HG03095 (cell line): ENCODE measurements at regions not wholly inside any gene's neighbourhood (a gene's known extent, or its start where the extent isn't known, plus 50 kb on each side); places are given as distances from the start of the nearest gene placed in this dataset.

Experiments used
- ATAC-seq: cut with Tn5 transposase; IDR thresholded peaks from one replicate; pipeline ENCODE4 v1.9.1; 2021; ENCODE audit warnings: moderate library complexity; ENCODE audit not compliant: unreplicated experiment

- no peak for ATAC-seq
Measured at GRCh38 chr6:165917576-165917975, 250.1 kb downstream of the TBXT start.

DNA sequence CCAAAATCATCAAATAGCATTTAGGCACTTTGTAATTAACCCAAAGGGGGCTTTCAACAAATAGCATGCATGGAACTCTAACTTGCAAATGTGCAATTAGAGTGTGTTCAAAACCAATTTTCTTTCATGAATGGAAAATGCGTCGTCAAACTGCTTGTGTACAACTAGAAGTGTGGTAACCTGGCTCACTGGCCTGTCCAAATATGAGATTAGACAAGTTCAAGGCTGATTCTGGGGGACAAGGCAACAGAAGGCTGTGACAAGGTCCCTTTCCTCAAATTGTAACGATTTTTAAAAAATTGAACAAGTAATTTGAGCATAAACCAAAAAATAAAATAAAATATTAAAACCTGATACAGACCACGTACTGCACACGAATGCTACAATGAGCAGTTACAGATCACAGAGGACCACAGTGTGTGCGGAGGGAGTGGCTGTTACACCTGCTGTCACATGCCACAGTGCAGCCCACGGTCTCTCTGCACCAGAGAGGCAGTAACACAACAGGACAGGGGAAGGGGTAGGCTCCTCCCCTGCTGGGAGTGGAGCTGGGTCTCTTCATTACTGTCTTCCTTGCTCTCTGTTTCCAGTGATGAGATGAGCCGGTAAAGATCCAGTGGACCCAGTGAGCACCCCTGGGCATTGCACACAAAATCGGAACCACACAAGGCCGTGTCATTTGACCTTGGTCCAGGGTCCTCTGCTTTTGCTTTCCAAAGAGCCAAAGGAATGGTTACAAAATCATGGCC, 252.2 kb upstream of the PDE10A start:
- ATAC-seq: no peak

DNA sequence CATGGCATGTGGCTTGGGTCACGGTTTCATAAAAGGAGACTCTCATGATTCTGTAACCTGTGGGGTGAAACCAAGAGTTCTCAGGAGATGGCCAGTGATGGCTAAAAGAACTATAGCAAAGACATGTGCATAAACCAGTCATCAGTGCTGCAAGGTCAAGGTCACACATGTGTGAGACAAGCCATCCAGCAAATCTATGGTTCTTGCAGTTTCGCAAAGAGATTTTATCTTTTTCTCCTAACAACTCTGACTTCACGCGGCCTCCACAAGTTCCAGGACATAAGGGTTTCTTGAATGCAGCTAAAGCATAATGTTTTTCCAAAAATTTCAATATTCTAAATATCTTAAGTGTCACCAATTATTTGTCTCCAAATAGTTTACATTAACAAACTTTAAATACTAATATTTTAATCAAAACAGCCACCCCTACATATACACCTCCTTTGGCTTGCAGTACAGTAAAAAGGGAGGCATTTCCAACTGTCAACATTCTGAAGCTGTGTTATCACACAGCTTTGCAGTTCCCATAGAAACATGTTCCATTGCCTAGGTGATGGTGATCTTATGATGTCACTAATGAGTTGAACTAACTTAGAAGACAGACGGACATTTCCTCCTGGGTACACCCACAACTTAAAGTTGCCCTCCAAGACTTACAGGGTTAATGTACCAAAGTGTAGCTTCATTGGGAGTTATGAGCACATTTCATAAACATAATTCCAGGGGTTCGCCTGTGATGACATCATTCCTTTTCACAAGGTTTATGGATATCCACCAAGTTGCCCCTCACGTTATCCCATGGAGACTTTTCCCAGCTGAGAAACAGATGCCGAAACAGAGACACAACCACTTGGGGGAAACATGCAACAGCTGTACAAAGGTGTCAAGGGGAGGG, 250.9 kb upstream of the PDE10A start:
- ATAC-seq: no peak

DNA sequence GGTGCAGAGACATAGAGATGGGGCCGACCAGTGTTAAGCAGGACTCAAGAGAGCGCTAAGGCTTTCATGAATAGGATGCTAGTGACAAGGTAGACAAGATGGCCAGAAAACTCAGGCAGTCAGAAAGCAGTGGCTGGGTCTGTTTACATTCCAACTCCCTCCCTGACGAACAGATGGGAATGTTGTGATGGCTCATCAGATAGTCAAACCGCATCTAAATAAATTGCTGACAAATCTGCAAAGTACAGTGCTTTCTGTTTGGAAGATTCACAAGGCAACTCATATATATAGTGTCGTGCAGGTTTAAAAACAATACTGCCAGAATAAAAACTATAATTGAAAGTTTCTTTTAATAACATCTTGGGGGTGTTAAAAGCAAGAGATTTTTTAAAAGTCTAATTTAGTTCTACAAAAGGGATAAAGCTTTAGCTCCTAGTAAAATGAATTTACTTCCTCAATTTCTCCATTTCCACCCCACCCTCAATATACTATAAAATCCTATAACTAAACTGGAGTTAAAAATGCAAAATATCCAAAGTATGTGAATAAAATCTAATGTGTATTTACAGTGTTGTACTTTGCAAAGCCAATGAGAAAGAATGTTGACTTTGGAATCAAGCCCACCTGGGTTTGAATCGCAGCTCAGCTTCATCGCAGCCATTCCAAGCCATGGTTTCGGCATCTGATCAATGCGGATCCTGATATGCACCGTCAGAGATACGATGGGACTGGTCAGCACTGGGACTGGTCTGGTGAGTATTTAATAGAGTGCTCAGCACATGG, 247.3 kb upstream of the PDE10A start:
- ATAC-seq: no peak

DNA sequence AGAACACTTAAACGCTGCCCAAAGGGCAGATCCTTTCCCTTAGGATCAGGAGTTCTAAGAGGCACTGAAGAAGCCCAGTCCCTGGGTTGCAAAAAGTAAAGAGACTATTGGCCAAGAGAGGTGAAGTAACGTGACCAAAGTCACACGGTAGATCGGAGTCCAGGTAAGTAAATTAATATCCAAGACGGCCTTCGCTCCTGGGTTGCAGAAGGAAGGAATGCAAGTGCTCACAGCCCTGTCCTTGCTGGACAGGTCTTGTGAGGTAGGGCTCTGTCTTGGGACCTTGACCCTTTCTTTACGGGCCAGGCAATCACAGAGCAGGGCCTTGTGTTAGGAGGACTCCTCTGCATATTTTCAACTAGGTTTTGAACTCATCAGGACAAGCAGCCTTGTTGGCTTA, 243.7 kb upstream of the PDE10A start:
- no peak for ATAC-seq

- ATAC-seq: no peak
Measured at GRCh38 chr6:165905744-165906143, 242.7 kb upstream of the PDE10A start.

- ATAC-seq: no peak
Measured at GRCh38 chr6:165900970-165901369, 237.9 kb upstream of the PDE10A start.

- no peak for ATAC-seq
Measured at GRCh38 chr6:165899611-165900010, 236.6 kb upstream of the PDE10A start.

- no peak for ATAC-seq
Measured at GRCh38 chr6:165895421-165896165, 232.6 kb upstream of the PDE10A start.

DNA sequence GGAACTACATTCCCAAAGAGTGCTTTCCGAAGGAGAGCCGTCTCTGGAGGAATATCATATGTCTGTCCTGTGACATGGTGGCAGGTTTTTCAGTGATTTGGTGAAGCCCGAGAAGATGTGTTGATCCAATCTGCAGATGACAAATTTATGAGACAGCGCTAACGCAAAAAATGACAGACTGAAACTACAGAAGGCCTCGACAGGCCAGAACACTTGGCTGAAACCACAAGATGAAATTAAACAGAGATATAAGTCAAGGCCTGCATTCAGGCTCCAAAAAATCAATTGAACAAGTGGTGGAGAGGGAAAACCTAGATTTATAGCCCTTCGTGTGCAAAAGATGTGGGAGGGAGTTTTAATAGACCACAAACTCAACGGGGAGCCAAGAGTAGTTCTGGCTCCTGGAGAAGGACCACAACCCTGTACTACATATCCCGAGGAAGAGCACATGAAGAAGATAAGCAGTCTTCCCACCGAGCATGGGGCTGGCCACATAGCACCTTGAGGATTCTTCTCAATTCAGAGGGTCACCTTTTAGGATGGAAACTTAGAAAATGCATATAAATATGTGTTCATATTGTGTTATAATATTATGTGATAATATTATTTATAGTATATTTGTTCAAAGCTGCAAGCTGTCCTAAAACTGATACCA, 231.3 kb upstream of the PDE10A start:
- ATAC-seq: no peak

- no peak for ATAC-seq
Measured at GRCh38 chr6:165893431-165893830, 230.4 kb upstream of the PDE10A start.

GRCh38 chr6:165891320-165891719, 228.3 kb upstream of the PDE10A start:
- ATAC-seq: no peak

DNA sequence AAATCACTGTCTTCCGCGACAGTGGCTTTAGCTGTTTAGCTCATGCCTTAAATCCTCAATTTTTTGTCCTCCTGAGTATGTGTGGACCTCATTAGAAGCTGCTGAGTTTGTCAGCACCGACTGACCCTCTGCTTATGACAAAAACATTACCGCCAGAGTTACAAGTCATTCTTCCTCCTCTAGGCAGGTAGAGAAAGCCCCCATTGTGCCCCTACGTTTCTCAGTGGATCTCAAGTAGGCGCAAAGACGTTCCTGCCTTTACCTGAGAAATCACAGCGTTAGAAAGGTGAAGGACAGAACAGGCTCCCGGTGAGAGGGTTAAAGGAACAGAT, 227.3 kb upstream of the PDE10A start:
- ATAC-seq: no peak

DNA sequence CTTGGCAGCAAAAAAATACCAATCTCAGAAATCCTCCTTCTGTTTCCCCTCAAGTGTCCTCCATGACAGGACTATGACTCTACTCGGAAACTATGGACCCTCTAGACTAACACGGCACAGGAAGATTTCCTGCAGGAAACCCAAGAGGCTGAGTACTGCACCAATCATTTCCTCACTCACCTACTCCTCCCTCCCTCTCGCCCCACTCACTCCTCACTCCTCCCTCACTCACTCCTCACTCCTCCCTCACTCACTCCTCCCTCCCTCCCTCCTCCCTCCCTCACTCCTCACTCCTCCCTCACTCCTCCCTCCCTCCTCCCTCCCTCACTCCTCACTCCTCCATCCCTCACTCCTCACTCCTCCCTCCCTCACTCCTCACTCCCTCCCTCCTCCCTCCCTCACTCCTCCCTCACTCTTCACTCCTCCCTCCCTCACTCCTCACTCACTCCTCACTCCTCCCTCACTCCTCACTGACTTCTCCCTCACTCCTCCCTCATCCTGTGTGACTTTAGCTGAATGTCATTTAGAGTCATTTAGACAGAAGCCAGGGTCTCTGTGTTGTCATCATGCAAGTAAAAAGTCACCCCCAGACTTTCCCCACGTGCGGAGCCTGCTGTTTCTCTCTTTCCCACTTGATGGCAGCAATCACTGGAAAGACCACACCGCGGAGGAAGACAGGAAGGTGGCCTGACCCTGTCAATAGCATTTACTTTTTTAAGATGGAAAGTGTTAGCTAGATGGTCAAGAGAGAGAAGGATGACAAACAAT, 226.8 kb upstream of the PDE10A start:
- no peak for ATAC-seq

DNA sequence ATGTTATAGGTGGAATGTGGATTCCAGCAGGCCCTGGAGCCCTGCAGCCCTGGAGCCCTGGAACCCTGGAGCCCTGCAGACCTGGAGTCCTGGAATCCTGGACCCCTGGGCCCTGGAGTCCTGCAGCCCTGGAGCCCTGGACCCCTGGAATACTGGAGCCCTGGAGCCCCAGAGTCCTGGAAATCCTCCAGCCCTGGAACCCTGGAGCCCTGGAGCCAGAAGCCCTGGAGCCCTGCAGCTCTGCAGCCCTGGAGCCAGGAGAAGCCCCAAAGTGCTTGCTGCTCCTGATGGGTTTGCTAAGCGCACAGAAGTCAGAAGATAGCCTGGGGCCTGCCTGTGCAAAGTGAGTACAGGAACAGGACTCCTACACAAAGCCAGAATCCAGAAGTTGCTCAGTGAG, 223.1 kb upstream of the PDE10A start:
- no peak for ATAC-seq

GRCh38 chr6:165884813-165885765, 222.0 kb upstream of the PDE10A start:
- peak; percentile 96 for ATAC-seq

DNA sequence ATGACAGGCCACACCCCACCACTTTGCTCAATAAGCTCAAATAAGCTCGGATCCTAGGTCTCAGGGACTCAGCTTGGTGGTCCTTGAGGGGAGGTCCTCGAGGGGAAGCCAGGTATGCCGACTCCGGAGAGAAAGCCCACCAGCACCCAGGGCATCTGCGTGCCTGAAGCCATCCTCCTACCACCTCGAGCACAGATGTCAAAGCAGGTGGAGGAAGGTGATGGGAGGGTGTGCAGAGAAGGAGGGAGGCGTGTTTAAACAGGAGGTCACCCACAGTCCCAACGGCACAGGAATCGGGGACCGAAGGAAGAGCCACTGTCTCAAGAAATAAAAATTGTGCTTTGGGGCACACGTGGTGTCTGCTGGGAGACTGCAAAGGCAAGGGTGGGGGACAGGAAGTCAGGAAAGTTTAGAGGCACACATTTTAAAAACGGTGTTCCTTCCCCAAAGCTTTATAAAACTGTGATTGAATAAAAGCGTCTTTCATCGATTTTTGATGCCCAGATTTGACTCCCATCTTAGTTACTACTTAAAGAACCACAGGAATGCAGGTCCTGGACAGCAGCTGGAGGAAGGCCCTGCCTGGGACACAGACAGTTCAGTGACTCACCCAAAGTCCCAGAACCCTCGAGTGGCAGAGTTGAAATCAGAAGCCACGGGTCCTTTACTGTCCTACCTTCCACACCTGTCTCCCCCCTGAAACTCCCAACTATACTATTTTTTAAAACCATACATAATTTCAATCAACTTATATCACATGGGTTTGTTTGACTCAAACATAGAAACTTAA, 221.0 kb upstream of the PDE10A start:
- ATAC-seq: no peak

DNA sequence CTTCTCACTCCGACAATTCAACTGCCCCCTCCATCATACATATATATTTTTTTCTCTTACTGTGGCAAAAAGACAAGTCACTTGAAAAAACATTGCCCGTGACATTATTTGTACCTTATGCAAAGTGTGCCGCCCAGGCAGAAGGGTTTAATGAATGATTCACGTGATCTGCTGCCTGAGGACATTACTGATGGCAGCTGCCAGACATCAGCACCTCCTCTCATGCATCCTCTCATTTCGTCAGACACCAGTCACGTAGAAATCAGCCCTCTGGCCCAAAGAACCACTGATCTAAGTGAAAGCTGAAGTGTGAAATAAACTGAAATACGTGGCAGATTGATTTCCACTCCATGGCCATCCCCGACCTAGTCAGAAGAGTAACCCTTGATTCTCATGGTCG, 218.8 kb upstream of the PDE10A start:
- ATAC-seq: no peak
